ENCODE measurements at regions not wholly inside any gene's neighbourhood (a gene's known extent, or its start where the extent isn't known, plus 50 kb on each side); places are given as distances from the start of the nearest gene placed in this dataset.

- TF ChIP-seq CTCF (IDR thresholded peaks at IDR 0.05) (no peak), REST (IDR thresholded peaks at IDR 0.05; ENCODE audit: insufficient read depth in 1 of 2, low read depth in 2 of 2, low read length in 1 of 2) (no peak), TCF7L2 (IDR thresholded peaks at IDR 0.05; ENCODE audit: low read depth, low read length) (no peak), POLR2AphosphoS5 (IDR thresholded peaks at IDR 0.05; ENCODE audit: low read depth, low read length) (no peak), SIN3A (IDR thresholded peaks at IDR 0.05; ENCODE audit: borderline replicate concordance, insufficient read depth, low read depth, low read length) (no peak)
These were observed 250.4 kb upstream of the GIMD1 start for GRCh38 chr4:106618956-106619355.

Data from Panc1 (cell line).